BLaER1 treated with 17β-estradiol and CSF1 and Interleukin-3, amounts not matched to agents 10 nM and 100 nM (cell line): ENCODE measurements at regions not wholly inside any gene's neighbourhood (a gene's known extent, or its start where the extent isn't known, plus 50 kb on each side); places are given as distances from the start of the nearest gene placed in this dataset.

Source experiments
- H3K27ac ChIP-seq, 11 experiments: shearing (Covaris generic); formaldehyde crosslinking; 2 replicates each; pipeline ENCODE4 v1.8.1; 2022
- H3K27me3 ChIP-seq, 11 experiments: shearing (Covaris generic); formaldehyde crosslinking; 2 replicates each; pipeline ENCODE4 v1.8.1; 2022
- H3K36me3 ChIP-seq, 11 experiments: shearing (Covaris generic); formaldehyde crosslinking; 2 replicates each; pipeline ENCODE4 v1.8.1; 2022
- H3K4me1 ChIP-seq, 10 experiments: shearing (Covaris generic); formaldehyde crosslinking; 2 replicates each; pipeline ENCODE4 v1.8.1; 2022
- H3K4me2 ChIP-seq, 11 experiments: shearing (Covaris generic); formaldehyde crosslinking; 2 replicates each; pipeline ENCODE4 v1.8.1; 2022
- H3K4me3 ChIP-seq, 10 experiments: shearing (Covaris generic); formaldehyde crosslinking; 2 replicates each; pipeline ENCODE4 v1.8.1; 2022
- H3K9ac ChIP-seq, 11 experiments: shearing (Covaris generic); formaldehyde crosslinking; 2 replicates each; pipeline ENCODE4 v1.8.1; 2022
- H3K9me3 ChIP-seq, 11 experiments: shearing (Covaris generic); formaldehyde crosslinking; replicated peaks in 1 of 11; 2 replicates each; pipeline ENCODE4 v1.8.1; 2022
- H4K20me1 ChIP-seq, 11 experiments: shearing (Covaris generic); formaldehyde crosslinking; 2 replicates each; pipeline ENCODE4 v1.8.1; 2022
- Cebpa-rat ChIP-seq, 11 experiments: shearing (Covaris generic); IDR thresholded peaks; 2 replicates each; pipeline ENCODE4 v1.8.1; 2022

DNA sequence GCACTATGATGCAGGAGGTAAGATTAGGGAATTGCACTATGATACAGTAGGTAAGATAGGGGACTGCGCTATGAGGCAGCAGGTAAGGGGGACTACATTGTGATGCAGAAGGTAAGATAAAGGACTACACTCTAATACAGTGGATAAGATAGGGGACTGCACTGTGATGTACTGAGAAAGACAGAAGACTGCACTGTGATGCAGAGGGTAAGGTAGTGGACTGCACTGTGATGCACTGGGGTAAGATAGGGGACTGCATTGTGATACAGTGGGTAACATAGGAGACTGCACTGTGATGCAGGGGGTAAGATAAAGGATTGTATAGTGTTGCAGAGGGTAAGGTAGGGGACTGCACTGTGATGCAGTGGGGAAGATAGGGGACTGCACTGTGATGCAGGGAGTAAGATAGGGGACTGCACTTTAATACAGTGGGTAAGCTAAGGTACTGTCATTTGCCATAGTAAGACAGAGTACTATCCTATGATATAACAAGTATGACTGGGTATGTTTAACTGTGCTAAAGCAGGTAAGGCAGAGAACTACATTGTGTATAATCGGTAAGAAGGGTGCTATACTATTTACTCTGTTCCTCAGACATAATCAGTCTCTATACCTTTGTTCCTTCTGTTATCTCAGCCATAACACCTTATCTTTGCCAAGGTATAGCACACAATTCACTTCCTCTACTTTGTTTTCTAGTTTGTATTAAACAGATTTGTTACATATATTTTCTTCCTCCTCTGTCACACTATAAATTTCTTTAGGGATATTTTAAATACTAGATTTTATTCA lies 208.5 kb downstream of the BARHL2 start:
- H3K4me2 ChIP-seq = no peak overlapping the region
- H3K9me3 ChIP-seq = no peaks in the 10 kb centered on the region
- H3K27ac ChIP-seq = no peak overlapping the region
- H3K36me3 ChIP-seq = no peaks in the 10 kb centered on the region
- H3K4me1 ChIP-seq = no peaks in the 10 kb centered on the region
- H3K9ac ChIP-seq = no peak overlapping the region
- H3K27me3 ChIP-seq = no peaks in the 10 kb centered on the region
- no peaks in the 10 kb centered on the region for H4K20me1 ChIP-seq
- no peak overlapping the region for H3K4me3 ChIP-seq
- no peak for TF ChIP-seq Cebpa-rat (IDR thresholded peaks at IDR 0.05)

GRCh38 chr1:90507173-90507572 lies 209.9 kb downstream of the BARHL2 start:
- Histone ChIP-seq H4K20me1 (no peaks in the 10 kb centered on the region), H3K27me3 (no peaks in the 10 kb centered on the region), H3K27ac (no peak overlapping the region), H3K4me2 (no peak overlapping the region), H3K4me3 (no peak overlapping the region), H3K36me3 (no peaks in the 10 kb centered on the region), H3K4me1 (no peaks in the 10 kb centered on the region), H3K9ac (no peak overlapping the region), H3K9me3 (no peaks in the 10 kb centered on the region)
- TF ChIP-seq Cebpa-rat (IDR thresholded peaks at IDR 0.05) = no peak

DNA sequence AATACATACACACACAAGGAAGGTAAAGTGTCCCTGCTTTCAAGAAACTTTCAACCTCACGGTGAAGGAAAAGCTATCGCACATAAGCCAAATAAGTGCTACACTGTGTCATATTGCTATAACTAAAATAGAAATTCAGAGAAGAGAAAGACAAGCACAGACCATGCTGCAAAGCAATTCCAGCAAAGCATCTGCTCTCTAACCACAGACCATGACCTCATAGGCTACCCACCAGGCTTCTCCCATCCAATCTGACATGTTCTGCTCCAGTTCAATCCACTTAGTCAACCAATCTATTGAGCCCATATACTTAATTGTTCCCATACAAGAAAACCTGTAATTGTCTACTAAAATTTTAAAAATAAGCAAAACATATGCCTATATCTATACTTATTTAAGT lies 211.3 kb downstream of the BARHL2 start:
- no peak overlapping the region for H3K4me2 ChIP-seq
- no peak for TF ChIP-seq Cebpa-rat (IDR thresholded peaks at IDR 0.05)
- H3K9ac ChIP-seq = no peak overlapping the region
- no peak overlapping the region for H3K4me3 ChIP-seq
- H4K20me1 ChIP-seq = no peaks in the 10 kb centered on the region
- no peaks in the 10 kb centered on the region for H3K4me1 ChIP-seq
- no peaks in the 10 kb centered on the region for H3K36me3 ChIP-seq
- no peaks in the 10 kb centered on the region for H3K9me3 ChIP-seq
- H3K27me3 ChIP-seq = no peaks in the 10 kb centered on the region
- no peak overlapping the region for H3K27ac ChIP-seq

- H3K27me3 ChIP-seq = no peaks in the 10 kb centered on the region
- no peak for TF ChIP-seq Cebpa-rat (IDR thresholded peaks at IDR 0.05)
- no peaks in the 10 kb centered on the region for H3K4me1 ChIP-seq
- no peaks in the 10 kb centered on the region for H4K20me1 ChIP-seq
- H3K4me3 ChIP-seq = no peak overlapping the region
- no peaks in the 10 kb centered on the region for H3K36me3 ChIP-seq
- H3K27ac ChIP-seq = no peak overlapping the region
- no peak overlapping the region for H3K4me2 ChIP-seq
- no peak overlapping the region for H3K9ac ChIP-seq
- H3K9me3 ChIP-seq = no peaks in the 10 kb centered on the region
Observed at GRCh38 chr1:90504509-90504908, 212.6 kb downstream of the BARHL2 start.

DNA sequence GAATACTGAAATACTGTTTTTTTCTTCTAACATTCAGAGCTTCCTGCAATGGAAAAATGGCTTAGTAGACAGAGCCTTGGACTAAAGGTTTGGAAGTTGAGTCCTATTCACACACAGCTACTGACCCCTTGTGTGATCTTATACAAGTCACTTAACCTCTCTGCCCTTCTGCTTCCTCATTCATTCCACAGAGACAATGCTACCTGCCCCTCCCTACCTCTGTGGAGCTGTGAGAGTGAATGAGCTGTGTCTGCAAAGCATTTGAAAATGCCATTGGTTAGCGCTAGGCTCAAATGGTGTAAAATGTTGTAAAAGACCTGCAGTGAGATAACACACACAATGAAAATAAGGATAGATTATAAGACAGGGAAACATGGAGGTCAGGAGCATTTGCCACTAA lies 214.4 kb downstream of the BARHL2 start:
- no peaks in the 10 kb centered on the region for H3K27me3 ChIP-seq
- no peaks in the 10 kb centered on the region for H3K4me1 ChIP-seq
- H3K9ac ChIP-seq = no peak overlapping the region
- TF ChIP-seq Cebpa-rat (IDR thresholded peaks at IDR 0.05) = no peak
- no peaks in the 10 kb centered on the region for H3K9me3 ChIP-seq
- no peaks in the 10 kb centered on the region for H4K20me1 ChIP-seq
- H3K4me2 ChIP-seq = no peak overlapping the region
- no peaks in the 10 kb centered on the region for H3K36me3 ChIP-seq
- H3K27ac ChIP-seq = no peak overlapping the region
- H3K4me3 ChIP-seq = no peak overlapping the region

DNA sequence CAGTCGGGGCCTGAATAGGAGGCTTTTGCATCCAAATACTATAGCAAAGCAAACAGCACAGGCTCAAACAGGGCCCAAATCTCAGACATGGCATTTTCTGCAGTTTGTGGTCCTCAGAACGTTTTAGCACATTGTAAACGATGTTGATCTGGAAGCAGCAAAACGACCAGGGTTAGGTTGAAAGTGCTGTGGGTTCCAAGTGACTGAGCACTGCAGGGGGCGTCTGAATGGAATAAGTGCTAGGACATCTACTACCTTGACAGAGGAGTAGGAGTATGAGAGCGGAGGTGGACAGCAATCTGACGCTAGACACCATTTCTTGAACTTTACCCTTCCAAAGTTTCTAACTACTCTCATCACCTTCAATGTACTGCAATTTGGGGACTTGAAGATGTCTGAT lies 214.9 kb downstream of the BARHL2 start:
- no peaks in the 10 kb centered on the region for H3K27me3 ChIP-seq
- H3K9ac ChIP-seq = no peak overlapping the region
- H3K36me3 ChIP-seq = no peaks in the 10 kb centered on the region
- TF ChIP-seq Cebpa-rat (IDR thresholded peaks at IDR 0.05) = no peak
- no peaks in the 10 kb centered on the region for H3K9me3 ChIP-seq
- H4K20me1 ChIP-seq = no peaks in the 10 kb centered on the region
- H3K4me2 ChIP-seq = no peak overlapping the region
- no peaks in the 10 kb centered on the region for H3K4me1 ChIP-seq
- H3K4me3 ChIP-seq = no peak overlapping the region
- no peak overlapping the region for H3K27ac ChIP-seq

DNA sequence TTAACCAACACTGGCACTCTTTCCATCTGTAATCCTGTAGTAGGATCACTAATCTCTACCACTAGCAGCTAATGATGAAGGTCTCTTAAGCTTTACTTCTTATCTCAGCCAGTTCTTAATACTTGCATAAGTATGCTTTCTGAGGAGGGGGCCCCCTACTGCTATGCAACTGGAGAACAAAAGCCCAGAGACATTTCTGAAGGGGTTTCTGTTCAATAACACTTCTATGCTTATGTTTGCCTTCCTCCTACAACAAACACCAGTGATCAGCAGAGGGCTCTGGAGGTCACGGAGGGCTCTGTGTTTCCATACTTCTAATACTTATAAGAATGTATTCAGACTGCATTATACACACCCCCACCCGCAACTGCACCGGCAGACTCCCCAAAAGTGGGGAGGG lies 215.8 kb downstream of the BARHL2 start:
- Histone ChIP-seq H3K4me1 (no peaks in the 10 kb centered on the region), H3K4me3 (no peak overlapping the region), H3K9ac (no peak overlapping the region), H4K20me1 (no peaks in the 10 kb centered on the region), H3K9me3 (no peaks in the 10 kb centered on the region), H3K4me2 (no peak overlapping the region), H3K27ac (no peak overlapping the region), H3K36me3 (no peaks in the 10 kb centered on the region), H3K27me3 (no peaks in the 10 kb centered on the region)
- no peak for TF ChIP-seq Cebpa-rat (IDR thresholded peaks at IDR 0.05)

GRCh38 chr1:90494748-90495282 lies 222.3 kb downstream of the BARHL2 start:
- Histone ChIP-seq H3K27me3 (no peaks in the 10 kb centered on the region), H3K4me2 (no peak overlapping the region), H3K4me1 (no peaks in the 10 kb centered on the region), H3K9ac (no peak overlapping the region), H3K36me3 (no peaks in the 10 kb centered on the region), H4K20me1 (no peaks in the 10 kb centered on the region), H3K4me3 (no peak overlapping the region), H3K27ac (no peak overlapping the region), H3K9me3 (peaks cover 0 to 3% (median 0%) of the 10 kb centered on the region in 11 experiments; a peak in 1 of 22 replicates)
- no peak for TF ChIP-seq Cebpa-rat (IDR thresholded peaks at IDR 0.05)

- Histone ChIP-seq H3K27me3 (no peaks in the 10 kb centered on the region), H3K27ac (no peak overlapping the region), H4K20me1 (no peaks in the 10 kb centered on the region), H3K4me3 (no peak overlapping the region), H3K9me3 (no peaks in the 10 kb centered on the region), H3K4me1 (peaks cover 0 to 3% (median 0%) of the 10 kb centered on the region in 10 experiments; a peak in 1 of 20 replicates), H3K4me2 (no peak overlapping the region), H3K9ac (no peak overlapping the region), H3K36me3 (no peaks in the 10 kb centered on the region)
- no peak for TF ChIP-seq Cebpa-rat (IDR thresholded peaks at IDR 0.05)
Observed at GRCh38 chr1:90488451-90488850, 228.7 kb downstream of the BARHL2 start.

DNA sequence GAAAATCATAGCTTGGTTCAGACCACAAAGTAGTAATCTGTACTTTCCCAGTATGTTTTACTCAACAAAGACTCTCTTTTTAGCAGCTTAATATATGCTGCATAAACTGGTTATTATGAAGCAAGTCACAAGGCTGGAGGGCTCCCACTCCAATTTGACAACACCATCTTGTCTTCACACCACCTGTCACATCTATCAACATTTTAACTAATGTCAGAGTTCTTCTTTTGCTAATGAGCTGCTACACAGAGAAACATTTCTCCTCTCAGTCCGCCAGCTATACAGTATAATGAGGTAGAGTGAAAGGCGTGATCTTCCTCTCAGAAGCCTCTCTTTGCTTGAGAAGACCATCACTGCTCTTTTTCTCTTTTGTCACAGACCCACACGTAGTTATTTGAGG lies 230.1 kb downstream of the BARHL2 start:
- H3K9ac ChIP-seq = no peak overlapping the region
- no peaks in the 10 kb centered on the region for H3K27me3 ChIP-seq
- no peak overlapping the region for H3K4me3 ChIP-seq
- H3K4me1 ChIP-seq = peaks cover 0 to 3% (median 0%) of the 10 kb centered on the region in 10 experiments; a peak in 1 of 20 replicates
- no peaks in the 10 kb centered on the region for H4K20me1 ChIP-seq
- no peaks in the 10 kb centered on the region for H3K36me3 ChIP-seq
- TF ChIP-seq Cebpa-rat (IDR thresholded peaks at IDR 0.05) = no peak
- H3K9me3 ChIP-seq = no peaks in the 10 kb centered on the region
- H3K4me2 ChIP-seq = no peak overlapping the region
- H3K27ac ChIP-seq = no peak overlapping the region
